Epithelial cell of esophagus (primary cell): ENCODE measurements at regions not wholly inside any gene's neighbourhood (a gene's known extent, or its start where the extent isn't known, plus 50 kb on each side); places are given as distances from the start of the nearest gene placed in this dataset.

Experiments
- DNase-seq: peaks from one replicate; pipeline ENCODE4 v3.0.0; 2010; ENCODE audit warnings: low read depth
- H3K4me3 ChIP-seq: 2 replicates; pipeline ENCODE4 v1.5.1; 2011; ENCODE audit warnings: mild to moderate bottlenecking, low read length, control low read depth
- TF ChIP-seq, protein P1 (sequence below): IDR thresholded peaks from 2 replicates; pipeline ENCODE4 v1.5.1; 2011; ENCODE audit warnings: low read depth, mild to moderate bottlenecking, low read length, control low read depth, inconsistent platforms; ENCODE audit not compliant: insufficient read depth; ENCODE audit errors: missing control alignments

- TF ChIP-seq, protein P1, sequence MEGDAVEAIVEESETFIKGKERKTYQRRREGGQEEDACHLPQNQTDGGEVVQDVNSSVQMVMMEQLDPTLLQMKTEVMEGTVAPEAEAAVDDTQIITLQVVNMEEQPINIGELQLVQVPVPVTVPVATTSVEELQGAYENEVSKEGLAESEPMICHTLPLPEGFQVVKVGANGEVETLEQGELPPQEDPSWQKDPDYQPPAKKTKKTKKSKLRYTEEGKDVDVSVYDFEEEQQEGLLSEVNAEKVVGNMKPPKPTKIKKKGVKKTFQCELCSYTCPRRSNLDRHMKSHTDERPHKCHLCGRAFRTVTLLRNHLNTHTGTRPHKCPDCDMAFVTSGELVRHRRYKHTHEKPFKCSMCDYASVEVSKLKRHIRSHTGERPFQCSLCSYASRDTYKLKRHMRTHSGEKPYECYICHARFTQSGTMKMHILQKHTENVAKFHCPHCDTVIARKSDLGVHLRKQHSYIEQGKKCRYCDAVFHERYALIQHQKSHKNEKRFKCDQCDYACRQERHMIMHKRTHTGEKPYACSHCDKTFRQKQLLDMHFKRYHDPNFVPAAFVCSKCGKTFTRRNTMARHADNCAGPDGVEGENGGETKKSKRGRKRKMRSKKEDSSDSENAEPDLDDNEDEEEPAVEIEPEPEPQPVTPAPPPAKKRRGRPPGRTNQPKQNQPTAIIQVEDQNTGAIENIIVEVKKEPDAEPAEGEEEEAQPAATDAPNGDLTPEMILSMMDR, result no peak
- no peak overlapping the region for H3K4me3 ChIP-seq
- no peak for DNase-seq
Observed at GRCh38 chr4:24637173-24637572, 52.8 kb upstream of the DHX15 start.

- TF ChIP-seq, protein P1, result no peak
- H3K4me3 ChIP-seq, result no peak overlapping the region
- DNase-seq, result no peak
Observed at GRCh38 chr4:24638396-24638875, 54.1 kb upstream of the DHX15 start.

- H3K4me3 ChIP-seq, result no peak overlapping the region
- TF ChIP-seq, protein P1, result no peak
- no peak for DNase-seq
Observed at GRCh38 chr4:24639714-24640113, 55.4 kb upstream of the DHX15 start.

DNA sequence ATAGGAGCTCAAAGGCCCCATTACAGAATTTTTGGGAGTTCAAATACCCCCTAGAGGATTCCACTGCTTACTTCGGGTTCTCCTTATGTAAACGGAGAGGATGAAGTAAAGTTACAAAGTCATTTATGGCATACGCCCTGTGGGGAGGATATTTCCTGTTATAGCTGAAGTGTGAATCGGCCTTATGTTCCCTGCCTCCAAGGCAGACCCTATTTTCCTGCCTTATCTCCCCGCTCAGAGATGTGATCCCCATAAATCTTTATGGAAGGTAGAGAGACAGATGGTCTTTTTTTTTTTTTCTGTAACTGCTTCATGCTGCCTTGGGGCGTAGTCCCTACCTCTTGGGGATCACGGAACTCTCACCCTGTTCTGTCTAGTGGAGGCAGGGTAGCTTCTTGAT, 56.0 kb upstream of the DHX15 start:
- TF ChIP-seq, protein P1, result no peak
- no peak overlapping the region for H3K4me3 ChIP-seq
- DNase-seq, result no peak

DNA sequence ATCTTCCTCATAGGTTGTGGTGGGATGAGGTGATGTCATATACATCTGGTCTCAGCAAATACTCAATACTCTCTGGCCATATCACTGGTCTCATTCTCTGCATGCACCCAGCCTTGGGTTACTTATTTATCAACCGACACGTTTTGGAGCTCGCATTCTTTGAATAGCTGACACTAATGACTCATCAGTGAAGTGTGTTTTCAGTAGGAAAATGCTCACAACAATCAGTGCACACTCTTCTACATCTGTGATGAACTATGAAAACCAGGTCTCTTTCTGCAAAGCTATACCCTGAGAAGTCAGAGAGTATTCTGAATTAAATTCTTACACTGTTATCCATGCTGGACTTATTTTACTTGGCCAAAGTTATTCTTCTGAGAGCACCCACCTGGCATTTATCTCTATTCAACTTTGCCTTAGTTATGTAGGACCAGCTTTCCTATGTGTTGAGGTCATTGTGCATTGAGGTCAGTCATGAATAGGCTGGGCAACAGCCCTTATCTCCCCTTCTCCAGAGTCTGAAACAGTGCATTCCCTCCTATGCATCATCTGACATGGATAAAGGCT, 58.7 kb upstream of the DHX15 start:
- TF ChIP-seq, protein P1, result no peak
- H3K4me3 ChIP-seq, result no peak overlapping the region
- peak; percentile 59 for DNase-seq

DNA sequence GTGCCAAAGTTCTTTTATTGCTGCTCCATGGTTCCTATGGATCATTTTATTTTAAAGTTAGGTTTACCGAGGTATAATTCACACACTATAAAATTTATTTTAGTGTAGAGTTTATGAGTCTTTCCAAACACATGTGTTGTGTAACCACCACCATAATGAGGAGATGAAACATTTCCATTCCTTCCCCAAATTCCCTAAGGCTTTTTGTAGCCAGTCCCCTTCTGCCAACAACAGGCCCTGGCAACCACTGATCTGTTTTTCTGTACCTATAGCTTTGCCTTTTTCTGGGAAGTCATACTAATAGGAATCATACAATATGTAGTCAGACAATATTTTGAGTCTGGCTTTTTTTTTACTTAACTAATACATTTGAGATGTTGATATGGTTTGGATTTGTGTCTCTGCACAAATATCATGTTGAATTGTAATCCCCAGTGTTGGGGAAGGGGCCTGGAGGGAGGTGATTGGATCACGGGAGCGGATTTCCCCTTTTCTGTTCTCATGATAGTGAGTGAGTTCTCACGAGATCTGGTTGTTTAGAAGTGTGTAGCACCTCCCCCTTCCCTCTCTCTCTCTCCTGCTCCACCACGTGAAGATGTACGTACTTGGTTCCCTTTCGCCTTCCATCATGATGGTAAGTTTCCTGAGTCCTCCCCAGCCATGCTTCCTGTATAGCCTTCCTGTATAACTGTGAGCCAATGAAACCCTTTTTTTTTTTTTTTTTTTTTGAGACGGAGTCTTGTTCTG, 59.6 kb upstream of the DHX15 start:
- no peak for DNase-seq
- H3K4me3 ChIP-seq, result no peak overlapping the region
- TF ChIP-seq, protein P1, result no peak
